WTC11 (cell line): ENCODE measurements at regions not wholly inside any gene's neighbourhood (a gene's known extent, or its start where the extent isn't known, plus 50 kb on each side); places are given as distances from the start of the nearest gene placed in this dataset.

ENCODE experiments used
- ATAC-seq: fragments of 200-7000 bp; cut with Tn5 transposase; 2 replicates; pipeline ENCODE4 v1.10.0; 2021; ENCODE audit warnings: mild to moderate bottlenecking, moderate library complexity
- CTCF ChIA-PET: fragments of 300-600 bp; sonication (Branson Sonifier 250); formaldehyde crosslinking; loops from one replicate; lab custom pipeline; 2021; ENCODE audit warnings: antibody characterized with exemption; lab: Charles Lee
- POLR2A ChIA-PET: fragments of 350-600 bp; sonication (Branson Sonifier 250); formaldehyde crosslinking; loops from one replicate; lab custom pipeline; 2021; ENCODE audit warnings: antibody characterized with exemption; lab: Charles Lee
- DNase-seq: peaks from one replicate; pipeline ENCODE4 v3.0.0; 2021; ENCODE audit warnings: low spot score
- H3K27ac Mint-ChIP-seq: 2 replicates; pipeline ENCODE4 v1.8.0; 2021; ENCODE audit warnings: mixed read lengths
- H3K27me3 Mint-ChIP-seq: 2 replicates; pipeline ENCODE4 v1.8.0; 2021; ENCODE audit warnings: low read depth, mild to moderate bottlenecking, moderate library complexity, mixed read lengths
- H3K36me3 Mint-ChIP-seq: 2 replicates; pipeline ENCODE4 v1.8.0; 2021; ENCODE audit warnings: mixed read lengths
- H3K4me1 Mint-ChIP-seq: 2 replicates; pipeline ENCODE4 v1.8.0; 2022; ENCODE audit warnings: mixed read lengths
- H3K4me3 Mint-ChIP-seq: 2 replicates; pipeline ENCODE4 v1.8.0; 2021; ENCODE audit warnings: mild to moderate bottlenecking, moderate library complexity, mixed read lengths
- H3K9me3 Mint-ChIP-seq: 2 replicates; pipeline ENCODE4 v1.8.0; 2021; ENCODE audit warnings: mixed read lengths
- FOXP1 ChIP-seq: sonication (generic); formaldehyde crosslinking; IDR thresholded peaks from 2 replicates; pipeline ENCODE4 v1.8.0; 2022; ENCODE audit warnings: missing genetic modification reagents, mild to moderate bottlenecking, moderate library complexity, borderline replicate concordance
- JUN ChIP-seq: sonication (generic); formaldehyde crosslinking; IDR thresholded peaks from 2 replicates; pipeline ENCODE4 v1.8.0; 2023; ENCODE audit warnings: mild to moderate bottlenecking, missing genetic modification reagents
- NFATC4 ChIP-seq: fragments of 250-450 bp; sonication (Bioruptor Pico); IDR thresholded peaks from 2 replicates; pipeline ENCODE4 v1.9.0; 2021; ENCODE audit warnings: mild to moderate bottlenecking
- NFE2L1 ChIP-seq: sonication (generic); formaldehyde crosslinking; IDR thresholded peaks from 2 replicates; pipeline ENCODE4 v1.8.1; 2023; ENCODE audit warnings: missing genetic modification reagents
- NR1H2 ChIP-seq: sonication (generic); formaldehyde crosslinking; IDR thresholded peaks from 2 replicates; pipeline ENCODE4 v1.9.0; 2021; ENCODE audit warnings: mild to moderate bottlenecking, moderate library complexity, missing genetic modification reagents
- SOX15 ChIP-seq: fragments of 250-450 bp; sonication (Bioruptor Pico); IDR thresholded peaks from 2 replicates; pipeline ENCODE4 v1.9.0; 2021; ENCODE audit warnings: mild to moderate bottlenecking
- TEAD1 ChIP-seq: sonication (generic); formaldehyde crosslinking; IDR thresholded peaks from 2 replicates; pipeline ENCODE4 v1.8.0; 2022; ENCODE audit warnings: mild to moderate bottlenecking, missing genetic modification reagents
- ZBTB21 ChIP-seq: sonication (generic); formaldehyde crosslinking; IDR thresholded peaks from 2 replicates; pipeline ENCODE4 v1.8.1; 2023; ENCODE audit warnings: mild to moderate bottlenecking, missing genetic modification reagents, borderline replicate concordance
- ZNF232 ChIP-seq: sonication (generic); formaldehyde crosslinking; IDR thresholded peaks from 2 replicates; pipeline ENCODE4 v1.8.0; 2022; ENCODE audit warnings: mild to moderate bottlenecking, missing genetic modification reagents
- TF ChIP-seq, protein P1 (sequence below): fragments of 250-450 bp; sonication (Bioruptor Pico); IDR thresholded peaks from 2 replicates; pipeline ENCODE4 v1.9.0; 2021; ENCODE audit warnings: moderate library complexity, mild to moderate bottlenecking, inconsistent platforms, borderline replicate concordance
- TF ChIP-seq, protein P2 (sequence below): sonication (generic); formaldehyde crosslinking; IDR thresholded peaks from 2 replicates; pipeline ENCODE4 v1.8.1; 2022; ENCODE audit warnings: missing genetic modification reagents, borderline replicate concordance
- TF ChIP-seq, protein P3 (sequence below): sonication (generic); formaldehyde crosslinking; IDR thresholded peaks from 2 replicates; pipeline ENCODE4 v1.8.1; 2023; ENCODE audit warnings: mild to moderate bottlenecking, missing genetic modification reagents
- TF ChIP-seq, protein P4 (sequence below): sonication (generic); formaldehyde crosslinking; IDR thresholded peaks from 2 replicates; pipeline ENCODE4 v1.8.0; 2022; ENCODE audit warnings: mild to moderate bottlenecking, missing genetic modification reagents
- TF ChIP-seq, protein P5 (sequence below): sonication (generic); formaldehyde crosslinking; IDR thresholded peaks from 2 replicates; pipeline ENCODE4 v1.8.1; 2022; ENCODE audit warnings: mild to moderate bottlenecking, missing genetic modification reagents, moderate library complexity, borderline replicate concordance
- TF ChIP-seq, protein P6 (sequence below): fragments of 250-450 bp; sonication (Bioruptor Pico); IDR thresholded peaks from 2 replicates; pipeline ENCODE4 v2.1.2; 2022; ENCODE audit warnings: mild to moderate bottlenecking, moderate library complexity
- TF ChIP-seq, protein P7 (sequence below): sonication (generic); formaldehyde crosslinking; IDR thresholded peaks from 2 replicates; pipeline ENCODE4 v1.8.0; 2022; ENCODE audit warnings: mild to moderate bottlenecking, missing genetic modification reagents

DNA sequence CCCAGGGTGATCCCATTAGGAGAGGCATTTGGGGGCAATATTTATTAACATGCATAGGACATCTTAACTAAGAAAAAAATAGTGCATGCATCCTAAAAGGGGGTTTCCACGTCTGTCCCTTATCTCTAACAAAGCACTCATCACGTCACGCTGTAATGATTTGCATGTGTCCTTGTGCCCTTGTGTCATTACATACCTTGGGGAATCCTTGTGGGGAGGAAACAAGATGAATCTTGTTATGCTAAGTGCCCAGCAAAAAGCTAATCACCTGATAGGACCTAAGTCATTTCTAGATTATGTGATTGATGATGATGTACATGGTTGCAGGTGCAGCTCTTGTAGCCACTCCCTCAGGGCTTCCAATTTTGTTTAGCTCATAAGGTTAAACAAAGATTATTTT is 250.9 kb downstream of the FBXO15 start:
- CTCF ChIA-PET = interaction anchor here (1.5 kb wide), 1 partner anchor 12 kb away, joined by 4 read pairs; no protein-coding TSS in a partner anchor
- Mint-ChIP-seq H3K4me3 (no peak overlapping the region), H3K27me3 (peaks cover 62% of the 10 kb centered on the region), H3K9me3 (no peaks in the 10 kb centered on the region), H3K36me3 (no peaks in the 10 kb centered on the region), H3K4me1 (peaks cover 49% of the 10 kb centered on the region), H3K27ac (no peak overlapping the region)
- DNase-seq (no peak), ATAC-seq (no peak)
- POLR2A ChIA-PET = no interaction called here
- TF ChIP-seq TEAD1 (no peak), ZBTB21 (CRISPR knock-in tag) (no peak), FOXP1 (CRISPR knock-in tag) (no peak), JUN (CRISPR knock-in tag) (no peak), ZNF232 (CRISPR knock-in tag) (no peak), NFATC4 (CRISPR knock-in tag) (no peak), SOX15 (CRISPR knock-in tag) (no peak)
- TF ChIP-seq, protein P1, sequence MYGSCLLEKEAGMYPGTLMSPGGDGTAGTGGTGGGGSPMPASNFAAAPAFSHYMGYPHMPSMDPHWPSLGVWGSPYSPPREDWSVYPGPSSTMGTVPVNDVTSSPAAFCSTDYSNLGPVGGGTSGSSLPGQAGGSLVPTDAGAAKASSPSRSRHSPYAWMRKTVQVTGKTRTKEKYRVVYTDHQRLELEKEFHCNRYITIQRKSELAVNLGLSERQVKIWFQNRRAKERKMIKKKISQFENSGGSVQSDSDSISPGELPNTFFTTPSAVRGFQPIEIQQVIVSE (CRISPR knock-in tag) = no peak
- TF ChIP-seq, protein P2, sequence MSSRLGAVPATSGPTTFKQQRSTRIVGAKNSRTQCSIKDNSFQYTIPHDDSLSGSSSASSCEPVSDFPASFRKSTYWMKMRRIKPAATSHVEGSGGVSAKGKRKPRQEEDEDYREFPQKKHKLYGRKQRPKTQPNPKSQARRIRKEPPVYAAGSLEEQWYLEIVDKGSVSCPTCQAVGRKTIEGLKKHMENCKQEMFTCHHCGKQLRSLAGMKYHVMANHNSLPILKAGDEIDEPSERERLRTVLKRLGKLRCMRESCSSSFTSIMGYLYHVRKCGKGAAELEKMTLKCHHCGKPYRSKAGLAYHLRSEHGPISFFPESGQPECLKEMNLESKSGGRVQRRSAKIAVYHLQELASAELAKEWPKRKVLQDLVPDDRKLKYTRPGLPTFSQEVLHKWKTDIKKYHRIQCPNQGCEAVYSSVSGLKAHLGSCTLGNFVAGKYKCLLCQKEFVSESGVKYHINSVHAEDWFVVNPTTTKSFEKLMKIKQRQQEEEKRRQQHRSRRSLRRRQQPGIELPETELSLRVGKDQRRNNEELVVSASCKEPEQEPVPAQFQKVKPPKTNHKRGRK (CRISPR knock-in tag) = no peak
- TF ChIP-seq, protein P3, sequence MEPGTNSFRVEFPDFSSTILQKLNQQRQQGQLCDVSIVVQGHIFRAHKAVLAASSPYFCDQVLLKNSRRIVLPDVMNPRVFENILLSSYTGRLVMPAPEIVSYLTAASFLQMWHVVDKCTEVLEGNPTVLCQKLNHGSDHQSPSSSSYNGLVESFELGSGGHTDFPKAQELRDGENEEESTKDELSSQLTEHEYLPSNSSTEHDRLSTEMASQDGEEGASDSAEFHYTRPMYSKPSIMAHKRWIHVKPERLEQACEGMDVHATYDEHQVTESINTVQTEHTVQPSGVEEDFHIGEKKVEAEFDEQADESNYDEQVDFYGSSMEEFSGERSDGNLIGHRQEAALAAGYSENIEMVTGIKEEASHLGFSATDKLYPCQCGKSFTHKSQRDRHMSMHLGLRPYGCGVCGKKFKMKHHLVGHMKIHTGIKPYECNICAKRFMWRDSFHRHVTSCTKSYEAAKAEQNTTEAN = no peak
- TF ChIP-seq, protein P4, sequence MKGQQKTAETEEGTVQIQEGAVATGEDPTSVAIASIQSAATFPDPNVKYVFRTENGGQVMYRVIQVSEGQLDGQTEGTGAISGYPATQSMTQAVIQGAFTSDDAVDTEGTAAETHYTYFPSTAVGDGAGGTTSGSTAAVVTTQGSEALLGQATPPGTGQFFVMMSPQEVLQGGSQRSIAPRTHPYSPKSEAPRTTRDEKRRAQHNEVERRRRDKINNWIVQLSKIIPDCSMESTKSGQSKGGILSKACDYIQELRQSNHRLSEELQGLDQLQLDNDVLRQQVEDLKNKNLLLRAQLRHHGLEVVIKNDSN (CRISPR knock-in tag) = no peak

DNA sequence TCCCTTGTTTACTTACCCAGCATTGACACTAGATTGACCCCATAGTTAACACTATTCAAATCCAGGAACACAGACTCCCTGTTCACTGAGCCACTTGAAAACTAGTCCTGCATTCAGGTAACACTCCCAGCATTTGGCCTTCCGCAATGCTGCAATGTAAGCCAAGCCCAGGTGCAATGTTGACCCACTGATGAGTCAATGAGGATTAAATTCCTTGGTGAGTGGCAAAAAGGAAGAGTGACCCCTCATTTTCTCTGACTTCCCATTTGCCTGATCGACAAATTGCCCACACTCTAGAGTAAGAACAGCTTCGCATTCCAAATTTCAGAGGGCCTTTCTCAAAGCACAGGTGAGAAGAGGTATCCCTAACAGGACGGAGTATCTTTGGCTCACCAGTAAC is 251.9 kb downstream of the FBXO15 start:
- peak overlapping the region; percentile 20 for H3K27ac Mint-ChIP-seq
- DNase-seq = no peak
- no peaks in the 10 kb centered on the region for H3K36me3 Mint-ChIP-seq
- peaks cover 59% of the 10 kb centered on the region for H3K4me1 Mint-ChIP-seq
- no peak for TF ChIP-seq NR1H2 (CRISPR knock-in tag)
- TF ChIP-seq NFE2L1 (CRISPR knock-in tag) = no peak
- TF ChIP-seq, protein P5, sequence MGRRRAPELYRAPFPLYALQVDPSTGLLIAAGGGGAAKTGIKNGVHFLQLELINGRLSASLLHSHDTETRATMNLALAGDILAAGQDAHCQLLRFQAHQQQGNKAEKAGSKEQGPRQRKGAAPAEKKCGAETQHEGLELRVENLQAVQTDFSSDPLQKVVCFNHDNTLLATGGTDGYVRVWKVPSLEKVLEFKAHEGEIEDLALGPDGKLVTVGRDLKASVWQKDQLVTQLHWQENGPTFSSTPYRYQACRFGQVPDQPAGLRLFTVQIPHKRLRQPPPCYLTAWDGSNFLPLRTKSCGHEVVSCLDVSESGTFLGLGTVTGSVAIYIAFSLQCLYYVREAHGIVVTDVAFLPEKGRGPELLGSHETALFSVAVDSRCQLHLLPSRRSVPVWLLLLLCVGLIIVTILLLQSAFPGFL (CRISPR knock-in tag) = no peak
- TF ChIP-seq TEAD1 = no peak
- TF ChIP-seq, protein P6, sequence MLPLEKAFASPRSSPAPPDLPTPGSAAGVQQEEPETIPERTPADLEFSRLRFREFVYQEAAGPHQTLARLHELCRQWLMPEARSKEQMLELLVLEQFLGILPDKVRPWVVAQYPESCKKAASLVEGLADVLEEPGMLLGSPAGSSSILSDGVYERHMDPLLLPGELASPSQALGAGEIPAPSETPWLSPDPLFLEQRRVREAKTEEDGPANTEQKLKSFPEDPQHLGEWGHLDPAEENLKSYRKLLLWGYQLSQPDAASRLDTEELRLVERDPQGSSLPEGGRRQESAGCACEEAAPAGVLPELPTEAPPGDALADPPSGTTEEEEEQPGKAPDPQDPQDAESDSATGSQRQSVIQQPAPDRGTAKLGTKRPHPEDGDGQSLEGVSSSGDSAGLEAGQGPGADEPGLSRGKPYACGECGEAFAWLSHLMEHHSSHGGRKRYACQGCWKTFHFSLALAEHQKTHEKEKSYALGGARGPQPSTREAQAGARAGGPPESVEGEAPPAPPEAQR (CRISPR knock-in tag) = no peak
- TF ChIP-seq, protein P7, sequence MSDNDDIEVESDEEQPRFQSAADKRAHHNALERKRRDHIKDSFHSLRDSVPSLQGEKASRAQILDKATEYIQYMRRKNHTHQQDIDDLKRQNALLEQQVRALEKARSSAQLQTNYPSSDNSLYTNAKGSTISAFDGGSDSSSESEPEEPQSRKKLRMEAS (CRISPR knock-in tag) = no peak
- TF ChIP-seq, all 79 proteins: peak for 0
- CTCF ChIA-PET = interaction anchor here (1.1 to 1.5 kb wide), 3 partner anchors 13 to 145 kb away, joined by 3 to 4 read pairs (median 3); no protein-coding TSS in a partner anchor
- peaks cover 62% of the 10 kb centered on the region for H3K27me3 Mint-ChIP-seq
- no peaks in the 10 kb centered on the region for H3K9me3 Mint-ChIP-seq
- POLR2A ChIA-PET = no interaction called here
- H3K4me3 Mint-ChIP-seq = no peak overlapping the region; the same call in 1 of the 2 replicates
- peak; percentile 53 for ATAC-seq
